SK-N-MC (cell line): ENCODE measurements at regions not wholly inside any gene's neighbourhood (a gene's known extent, or its start where the extent isn't known, plus 50 kb on each side); places are given as distances from the start of the nearest gene placed in this dataset.

Experiments
- EZH2 ChIP-seq: fragments of 200-600 bp; sonication (generic); IDR thresholded peaks from one replicate; pipeline ENCODE4 v1.6.1; 2017; ENCODE audit warnings: antibody characterized with exemption
- POLR2AphosphoS5 ChIP-seq: IDR thresholded peaks from 2 replicates; pipeline ENCODE4 v1.6.1; 2012; ENCODE audit warnings: mild to moderate bottlenecking, low read depth, low read length, borderline replicate concordance

DNA sequence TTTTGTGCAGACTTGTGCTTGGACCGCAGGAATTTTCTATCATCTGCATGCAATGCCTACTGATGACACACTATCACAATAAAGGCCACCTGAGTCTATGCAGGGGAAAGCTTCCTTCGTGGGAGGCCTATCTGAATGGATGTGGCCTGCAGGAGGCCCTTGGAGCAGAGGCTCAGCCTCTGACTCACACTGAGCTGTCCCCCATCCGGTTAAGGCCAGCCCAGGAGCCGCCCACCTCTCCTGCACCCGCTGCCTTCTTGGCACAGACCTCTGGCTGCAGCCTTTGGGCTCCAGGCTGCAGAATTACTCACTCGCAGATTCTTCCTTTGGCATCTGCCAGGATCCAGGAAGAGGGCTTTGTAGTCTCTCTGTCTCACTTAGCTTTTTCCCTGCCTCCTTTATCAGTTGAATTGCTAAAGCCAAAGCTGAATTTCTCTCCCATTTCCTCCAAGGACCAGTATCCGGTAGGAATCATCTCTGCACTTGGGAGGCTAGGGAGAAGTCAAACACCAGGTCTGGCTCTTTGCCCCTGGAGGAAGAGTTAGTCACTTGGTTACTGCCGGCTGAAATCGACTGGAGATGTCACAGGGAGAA is 65.1 kb upstream of the JUN start:
- TF ChIP-seq POLR2AphosphoS5 (no peak), EZH2 (no peak)
